ENCODE measurements at regions not wholly inside any gene's neighbourhood (a gene's known extent, or its start where the extent isn't known, plus 50 kb on each side); places are given as distances from the start of the nearest gene placed in this dataset.

- no peak overlapping the region for H3K4me3 ChIP-seq (ENCODE audit: low read length)
- no peak for TF ChIP-seq CTCF (IDR thresholded peaks at IDR 0.05; ENCODE audit: insufficient read depth, low read depth, low read length, missing control alignments)
- DNase-seq (ENCODE audit: low read depth): no peak
These were observed 156.8 kb upstream of the CLEC14A start for GRCh38 chr14:38412654-38413053.

DNA sequence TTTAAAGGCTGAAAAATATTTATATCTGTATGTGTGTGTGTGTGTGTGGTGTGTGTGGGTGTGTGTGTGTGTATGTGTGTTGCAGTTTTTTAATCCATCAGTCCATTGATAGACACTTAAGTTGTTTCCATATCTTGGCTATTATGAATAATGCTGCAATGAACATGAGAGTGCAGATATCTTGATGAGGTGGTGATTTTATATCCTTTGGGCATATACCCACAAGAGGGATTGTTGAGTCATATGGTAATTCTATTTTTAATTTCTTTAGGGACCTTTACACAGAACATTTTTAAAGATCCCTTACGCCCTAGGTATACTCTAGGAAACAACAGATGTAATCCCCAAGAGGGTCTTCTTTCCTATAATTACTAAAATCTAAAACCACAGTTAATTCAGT lies 154.5 kb upstream of the CLEC14A start:
- no peak overlapping the region for H3K4me3 ChIP-seq (ENCODE audit: low read length)
- no peak for DNase-seq (ENCODE audit: low read depth)
- no peak for TF ChIP-seq CTCF (IDR thresholded peaks at IDR 0.05; ENCODE audit: insufficient read depth, low read depth, low read length, missing control alignments)

GRCh38 chr14:38409071-38409705 lies 153.3 kb upstream of the CLEC14A start:
- DNase-seq (ENCODE audit: low read depth): no peak
- H3K4me3 ChIP-seq (ENCODE audit: low read length): no peak overlapping the region
- no peak for TF ChIP-seq CTCF (IDR thresholded peaks at IDR 0.05; ENCODE audit: insufficient read depth, low read depth, low read length, missing control alignments)

- H3K4me3 ChIP-seq (ENCODE audit: low read length): no peak overlapping the region
- DNase-seq (ENCODE audit: low read depth): no peak
- no peak for TF ChIP-seq CTCF (IDR thresholded peaks at IDR 0.05; ENCODE audit: insufficient read depth, low read depth, low read length, missing control alignments)
These were observed 150.2 kb upstream of the CLEC14A start for GRCh38 chr14:38405851-38406635.

GRCh38 chr14:38404616-38405015 lies 148.7 kb upstream of the CLEC14A start:
- no peak for DNase-seq (ENCODE audit: low read depth)
- no peak for TF ChIP-seq CTCF (IDR thresholded peaks at IDR 0.05; ENCODE audit: insufficient read depth, low read depth, low read length, missing control alignments)
- H3K4me3 ChIP-seq (ENCODE audit: low read length): no peak overlapping the region

DNA sequence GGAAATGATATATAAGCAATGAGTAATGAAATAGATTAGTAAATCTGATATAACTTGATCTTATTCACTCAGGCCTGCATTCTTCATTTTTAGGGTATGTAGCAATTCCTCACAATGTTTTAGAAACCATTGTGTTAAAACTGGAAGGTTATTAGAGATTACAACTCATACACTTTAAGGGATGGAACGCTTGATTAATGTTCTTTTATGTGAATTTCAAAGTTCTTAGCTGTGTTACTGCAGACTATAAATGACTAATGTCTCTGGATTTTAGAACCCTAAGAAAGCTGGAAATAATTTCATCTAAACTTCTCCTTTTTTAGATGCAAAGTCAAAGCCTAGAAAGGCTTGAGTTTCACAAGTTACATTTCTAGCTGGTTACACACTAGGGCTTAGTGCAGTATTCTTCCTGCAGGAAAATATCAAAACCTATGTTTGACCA lies 148.2 kb upstream of the CLEC14A start:
- no peak for DNase-seq (ENCODE audit: low read depth)
- no peak for TF ChIP-seq CTCF (IDR thresholded peaks at IDR 0.05; ENCODE audit: insufficient read depth, low read depth, low read length, missing control alignments)
- H3K4me3 ChIP-seq (ENCODE audit: low read length): no peak overlapping the region
